NCI-H2029 treated with DMSO at 0.1 percent for 48 hours (cell line): ENCODE measurements at regions not wholly inside any gene's neighbourhood (a gene's known extent, or its start where the extent isn't known, plus 50 kb on each side); places are given as distances from the start of the nearest gene placed in this dataset.
"Not testable (repeated sequence)": the region's sequence is repeated elsewhere in the genome, so short reads cannot be mapped to it uniquely, and the experiment has no call there.

ENCODE experiments used
- DNase-seq: peaks from one replicate; lab custom pipeline; 2025; lab: John Stamatoyannopoulos, UW

DNA sequence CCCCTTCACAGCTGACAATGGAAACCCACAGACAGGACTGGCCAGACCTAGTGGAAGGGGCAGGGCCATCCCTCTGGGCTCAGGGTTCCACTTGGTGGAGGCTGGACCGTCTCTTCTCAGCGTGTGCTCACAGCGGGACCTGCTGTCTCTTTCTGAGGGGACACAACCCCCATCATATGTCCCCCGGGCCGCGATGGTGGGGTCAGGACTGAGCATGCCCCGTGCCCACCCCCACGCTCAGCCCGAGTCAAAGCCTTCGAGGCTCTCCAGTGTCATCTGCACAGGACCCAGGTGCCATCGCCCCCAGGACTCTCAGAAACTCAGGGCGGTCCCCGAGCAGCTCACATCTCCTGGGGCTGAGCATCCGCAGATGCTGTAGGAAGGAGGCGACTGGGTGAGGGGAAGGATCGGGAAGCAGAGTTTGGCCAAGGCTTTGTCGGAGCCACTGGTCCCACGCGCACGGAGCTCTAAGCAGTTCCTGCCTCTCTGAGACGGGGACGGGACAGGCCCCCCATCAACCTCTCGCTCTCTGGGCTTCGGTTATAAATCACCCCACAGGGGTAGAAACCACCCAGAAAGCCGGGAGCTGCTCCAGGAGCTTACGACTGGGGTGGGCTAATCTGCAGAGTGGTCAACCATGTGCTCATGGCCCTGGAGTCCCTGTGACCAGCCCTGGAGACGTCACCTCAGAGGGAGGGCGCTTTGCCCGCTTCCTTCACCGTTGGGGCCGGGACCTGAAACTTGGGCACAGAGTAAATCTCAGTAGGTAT is 183.4 kb upstream of the SULF2 start:
- no peak for DNase-seq

DNA sequence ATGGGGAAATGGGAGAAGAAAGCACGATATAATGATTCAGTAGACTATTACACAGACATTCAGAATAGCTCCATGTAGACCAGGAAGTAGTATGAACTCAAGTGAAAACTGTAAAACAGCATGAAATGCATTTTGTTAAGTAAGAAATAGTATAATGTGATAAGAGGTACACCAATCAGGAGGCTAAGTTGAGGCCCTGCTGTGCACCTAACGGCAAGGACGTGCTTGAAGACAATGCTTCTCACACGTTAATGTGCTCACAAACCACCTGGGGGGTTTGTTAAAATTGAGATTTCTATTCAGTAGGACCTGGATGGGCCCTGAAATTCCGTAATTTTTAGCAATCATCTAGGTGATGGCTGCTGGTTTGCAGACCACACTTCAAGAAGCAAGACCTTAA is 178.9 kb upstream of the SULF2 start:
- no peak for DNase-seq

DNA sequence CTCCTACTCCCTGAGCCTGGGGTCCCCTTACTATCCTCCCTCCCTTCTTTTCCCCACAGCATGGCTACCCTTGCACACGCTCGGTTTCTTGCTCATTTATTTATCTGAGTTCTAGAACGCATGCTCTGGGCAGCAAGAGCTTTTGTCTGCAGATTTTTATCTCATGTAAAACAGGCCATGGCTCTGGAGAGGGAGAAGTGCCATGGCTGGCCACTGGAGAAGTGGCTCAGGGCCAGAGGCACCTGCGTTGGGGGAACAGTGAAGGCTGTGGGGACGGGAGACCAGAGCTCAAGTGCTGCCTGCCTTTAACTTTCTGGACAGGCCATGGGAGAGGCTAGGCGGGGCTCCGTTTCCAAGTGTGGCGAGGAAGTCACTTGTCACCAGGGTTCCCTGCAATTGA is 177.7 kb upstream of the SULF2 start:
- no peak for DNase-seq

DNA sequence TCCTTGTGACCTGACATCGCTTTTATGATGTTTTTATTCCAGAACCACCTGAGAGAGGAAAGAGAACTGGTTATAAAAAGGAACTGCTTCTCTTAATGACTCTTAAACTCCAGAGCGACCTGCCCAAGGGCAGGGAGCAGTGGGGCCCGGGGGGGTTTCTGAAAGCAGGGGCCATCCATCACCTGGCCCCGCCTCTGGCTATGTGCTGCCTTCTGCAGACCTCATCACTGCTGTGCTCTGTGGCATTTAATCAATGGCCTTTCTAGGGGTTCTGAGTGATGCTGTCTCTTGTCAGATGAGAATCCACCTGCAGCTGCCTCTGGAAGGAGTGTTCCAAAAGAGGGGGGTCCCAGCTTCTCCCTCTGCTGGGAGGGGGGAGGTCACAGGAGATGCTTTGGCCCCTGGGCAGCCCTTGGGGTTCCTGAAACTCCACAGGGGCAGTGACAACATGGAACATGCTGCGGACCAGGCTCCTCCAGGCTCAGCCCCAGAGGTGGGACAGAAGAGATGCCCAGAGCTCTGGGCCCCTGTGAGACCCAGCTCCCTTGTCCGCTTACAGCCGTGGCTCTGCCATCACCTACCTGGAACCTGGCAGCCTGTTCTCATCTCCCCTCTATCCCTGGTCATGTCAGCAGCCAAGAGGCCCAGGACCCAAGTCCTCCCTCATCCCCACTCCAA is 177.1 kb upstream of the SULF2 start:
- DNase-seq, result no peak

DNA sequence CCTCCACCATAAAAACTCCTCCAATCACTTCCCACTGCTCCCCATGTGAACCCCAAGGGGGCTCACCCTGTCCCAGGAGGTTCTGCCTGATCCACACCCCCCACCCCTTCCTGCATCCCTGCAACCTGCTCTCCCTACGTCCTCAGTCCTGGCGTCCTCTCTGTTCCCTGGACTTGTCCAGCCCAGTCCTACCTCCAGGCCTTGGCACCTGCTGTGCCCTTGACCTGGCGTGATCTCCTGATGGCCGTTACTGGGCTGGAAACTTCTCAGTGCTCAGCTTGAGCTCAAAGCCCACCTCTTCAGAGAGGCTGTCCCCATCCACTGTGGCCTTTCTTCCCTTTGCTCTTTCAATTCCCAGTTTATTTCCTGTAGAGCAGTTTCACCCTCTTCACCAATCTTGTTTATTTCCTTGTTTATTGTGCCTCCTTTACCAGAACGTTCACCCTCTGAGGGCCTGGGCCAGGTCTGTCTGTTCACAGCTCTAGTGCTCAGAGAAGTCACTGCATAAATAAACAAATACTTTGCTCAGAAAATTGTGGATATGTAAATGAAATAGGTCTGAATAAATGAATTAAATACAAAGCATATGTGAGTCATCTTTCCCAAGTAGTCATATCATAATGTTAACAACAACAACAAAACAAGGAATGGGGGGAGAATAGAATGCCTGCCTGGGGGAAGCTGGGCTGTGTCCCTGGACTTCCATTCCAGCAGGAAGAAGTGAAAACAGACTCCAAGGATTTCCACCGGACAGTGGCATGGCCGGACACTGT is 175.7 kb upstream of the SULF2 start:
- no peak for DNase-seq

DNA sequence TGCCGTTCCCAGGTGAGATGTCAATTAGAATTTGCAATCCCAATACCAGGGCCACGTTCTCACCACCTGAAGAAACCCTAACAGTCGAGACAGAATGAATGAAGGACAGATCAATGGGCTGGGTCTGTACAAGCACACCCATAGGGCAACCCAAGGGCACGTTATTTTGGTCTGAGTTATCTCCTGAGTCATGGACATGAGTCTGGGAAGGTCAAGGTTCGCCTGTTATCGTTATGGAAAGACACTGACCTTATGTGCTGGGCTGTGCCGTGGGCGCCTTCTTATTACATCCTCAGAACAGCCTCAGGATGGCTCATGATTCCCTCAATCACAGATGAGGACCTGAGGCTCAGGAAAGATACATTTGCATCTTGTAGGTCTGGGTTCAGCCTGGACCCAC is 175.0 kb upstream of the SULF2 start:
- DNase-seq, result no peak

DNA sequence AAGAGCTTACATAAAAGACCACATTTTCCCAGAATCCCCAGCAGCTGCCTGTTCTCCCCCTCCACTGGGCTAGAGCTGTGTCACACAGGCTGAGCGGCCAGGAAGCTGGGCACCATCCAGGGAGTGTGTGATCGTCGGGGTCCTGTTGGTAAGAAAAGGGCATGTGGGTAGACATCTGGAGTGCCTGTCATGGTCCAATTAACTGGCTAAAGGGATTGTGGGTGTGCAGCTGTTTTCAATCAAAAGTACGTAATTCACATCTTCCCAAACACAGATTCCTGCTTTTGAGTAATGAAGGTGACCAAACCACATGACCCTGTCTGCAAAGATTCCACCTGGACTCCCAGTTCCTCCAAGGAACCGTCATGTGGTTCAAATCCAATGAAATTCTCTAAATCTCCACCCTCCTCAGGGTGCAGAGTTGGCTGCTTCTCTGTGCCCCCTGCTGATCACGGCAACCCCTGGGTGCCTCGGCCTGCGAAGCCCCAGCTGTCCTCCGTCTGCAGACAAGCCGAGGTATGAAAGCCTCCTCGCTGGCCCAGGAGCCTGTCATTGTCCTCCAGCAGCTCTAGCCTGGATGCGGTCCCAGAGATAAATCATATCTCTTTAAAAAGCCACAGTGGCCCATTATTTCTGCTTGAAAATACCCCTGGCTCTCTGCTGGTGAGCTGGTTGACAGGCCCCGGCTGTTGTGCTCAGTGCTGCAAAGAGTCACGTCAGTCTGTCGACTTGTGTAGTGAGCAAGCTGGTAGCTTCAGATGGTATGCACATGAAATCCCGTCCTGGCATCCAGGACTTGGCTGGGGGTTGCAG is 172.9 kb upstream of the SULF2 start:
- DNase-seq, result not testable (repeated sequence)

DNA sequence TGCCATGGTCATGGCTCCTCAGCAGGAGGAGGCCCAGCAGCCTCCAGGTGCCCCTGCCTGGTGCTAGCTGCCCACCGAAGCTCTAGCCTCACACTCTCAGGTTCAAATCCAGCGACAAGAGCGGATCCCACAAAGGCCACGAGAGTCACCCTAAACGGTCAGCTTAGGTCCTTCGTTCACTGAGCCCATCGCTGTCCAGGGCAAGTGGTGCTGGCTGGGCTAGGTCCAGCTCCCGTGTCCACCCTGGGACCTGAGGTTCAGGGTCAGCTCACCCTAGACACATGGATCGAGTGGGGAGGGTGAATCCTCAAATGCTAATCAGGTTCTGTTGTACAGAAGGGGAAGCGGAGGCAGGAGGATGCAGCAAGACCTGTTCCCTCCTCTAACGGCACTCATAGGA is 171.9 kb upstream of the SULF2 start:
- no peak for DNase-seq

DNA sequence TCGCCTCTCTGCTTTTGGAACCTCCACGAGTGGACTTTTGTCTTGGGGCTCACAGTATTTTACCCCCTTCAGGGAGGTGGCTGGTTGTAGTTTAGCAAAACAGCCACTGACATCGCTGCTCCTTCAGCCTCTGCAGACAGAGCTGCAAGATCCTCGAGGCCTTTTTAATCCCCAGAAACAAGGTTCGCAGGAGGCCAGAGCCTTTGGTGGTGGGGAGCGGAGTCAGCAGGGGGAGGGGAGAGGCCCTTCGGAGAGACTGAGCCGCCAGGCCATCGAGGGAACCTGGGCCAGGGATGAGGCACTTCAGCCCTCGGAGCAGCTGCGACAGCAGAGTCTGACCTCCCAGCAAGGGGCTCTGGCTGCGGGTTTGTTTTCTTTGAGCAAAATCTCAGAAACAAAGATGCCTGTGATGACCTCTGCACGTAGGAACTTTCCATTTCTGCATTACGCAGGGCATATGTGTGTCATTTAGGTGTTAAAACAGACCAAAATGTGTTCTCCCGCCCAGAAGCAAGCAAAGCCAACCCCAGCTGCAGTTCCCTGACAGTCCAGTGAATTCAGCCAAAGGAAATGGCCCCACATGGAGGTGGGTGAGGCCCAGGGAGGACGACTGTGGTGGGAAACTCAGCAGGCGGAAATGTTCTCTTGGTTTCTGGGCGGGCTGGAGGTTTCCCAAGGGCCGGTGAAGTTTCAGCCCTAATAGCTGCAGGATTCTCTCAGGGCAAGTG is 171.2 kb upstream of the SULF2 start:
- DNase-seq, result no peak

DNA sequence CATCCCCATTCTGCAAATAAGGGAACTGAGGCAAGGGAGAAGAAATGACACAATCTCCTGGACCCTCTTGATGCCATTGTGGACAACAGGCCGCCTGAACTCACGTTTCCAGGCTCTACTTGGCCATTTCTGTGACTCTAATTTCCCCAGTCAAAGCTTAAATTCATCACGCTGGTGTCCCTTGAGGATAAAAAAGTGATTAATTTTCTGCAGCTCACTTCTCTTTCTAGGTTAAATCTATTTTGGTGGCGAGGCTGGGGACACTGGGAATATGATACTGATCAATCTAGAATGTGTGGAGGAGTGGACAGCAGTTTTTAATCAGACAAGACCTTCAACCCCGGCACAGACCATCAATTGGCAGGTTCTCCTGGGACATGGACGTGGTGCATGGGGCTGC is 168.2 kb upstream of the SULF2 start:
- no peak for DNase-seq

DNA sequence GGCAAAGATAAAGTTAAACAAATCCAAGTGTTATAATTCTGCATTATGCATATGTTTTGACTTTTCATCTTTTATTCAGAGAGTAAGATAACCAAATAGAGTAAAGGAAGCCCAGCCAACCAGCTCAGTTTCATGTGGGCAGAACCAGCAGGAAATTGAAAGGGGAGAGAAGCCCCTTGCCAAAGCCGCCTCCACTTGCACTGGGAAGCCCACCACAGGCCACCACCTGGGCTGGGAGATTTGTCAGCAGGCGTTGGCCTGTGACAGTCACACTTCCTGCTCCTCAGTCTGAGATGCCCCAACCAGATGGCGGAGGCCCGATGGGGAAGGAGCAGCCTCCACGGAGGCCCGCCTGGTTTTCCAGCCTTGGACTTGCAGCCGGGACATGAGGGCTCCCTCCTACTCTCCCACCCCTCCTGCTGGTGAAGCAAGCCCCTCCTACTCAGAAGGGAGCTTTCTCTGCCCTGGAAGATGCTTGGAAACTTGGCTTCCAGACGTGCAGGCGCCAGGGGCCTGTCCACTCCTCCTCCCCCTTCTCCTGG is 166.8 kb upstream of the SULF2 start:
- DNase-seq, result no peak

DNA sequence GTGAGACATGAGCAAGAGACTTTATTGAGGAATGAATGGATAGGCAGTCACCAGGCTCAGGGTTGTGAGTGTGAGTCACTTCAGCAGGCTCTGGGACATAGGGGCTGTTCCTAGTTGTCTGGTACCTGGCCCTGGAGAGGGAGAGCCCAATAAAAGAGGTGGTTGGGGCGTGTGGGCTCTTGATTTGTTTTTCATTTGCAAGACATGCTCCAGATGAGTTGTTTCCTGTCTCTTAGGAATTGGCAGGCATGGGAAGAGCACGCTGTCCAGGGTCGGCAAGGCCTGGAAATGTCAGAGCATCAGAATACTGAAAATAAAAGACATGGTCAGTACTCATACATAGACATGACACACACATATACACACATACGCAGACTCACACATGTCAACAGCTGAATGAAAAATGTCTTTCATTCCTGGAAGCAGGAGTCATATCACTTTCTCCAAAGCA is 166.3 kb upstream of the SULF2 start:
- DNase-seq, result no peak

DNA sequence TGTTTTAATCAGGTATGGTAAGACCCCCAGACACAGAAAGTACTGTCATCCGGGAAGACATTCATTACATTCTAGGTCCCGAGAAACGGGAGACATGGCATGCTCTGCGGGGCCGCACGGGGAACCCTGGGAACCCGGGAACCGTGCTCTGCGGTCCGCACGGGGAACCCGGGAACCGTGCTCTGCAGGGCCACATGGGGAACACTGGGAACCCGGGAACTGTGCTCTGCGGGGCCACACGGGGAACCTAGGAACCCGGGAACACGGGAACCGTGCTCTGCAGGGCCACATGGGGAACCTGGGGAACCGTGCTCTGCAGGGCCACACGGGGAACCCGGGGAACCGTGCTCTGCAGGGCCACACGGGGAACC is 165.6 kb upstream of the SULF2 start:
- no peak for DNase-seq

DNA sequence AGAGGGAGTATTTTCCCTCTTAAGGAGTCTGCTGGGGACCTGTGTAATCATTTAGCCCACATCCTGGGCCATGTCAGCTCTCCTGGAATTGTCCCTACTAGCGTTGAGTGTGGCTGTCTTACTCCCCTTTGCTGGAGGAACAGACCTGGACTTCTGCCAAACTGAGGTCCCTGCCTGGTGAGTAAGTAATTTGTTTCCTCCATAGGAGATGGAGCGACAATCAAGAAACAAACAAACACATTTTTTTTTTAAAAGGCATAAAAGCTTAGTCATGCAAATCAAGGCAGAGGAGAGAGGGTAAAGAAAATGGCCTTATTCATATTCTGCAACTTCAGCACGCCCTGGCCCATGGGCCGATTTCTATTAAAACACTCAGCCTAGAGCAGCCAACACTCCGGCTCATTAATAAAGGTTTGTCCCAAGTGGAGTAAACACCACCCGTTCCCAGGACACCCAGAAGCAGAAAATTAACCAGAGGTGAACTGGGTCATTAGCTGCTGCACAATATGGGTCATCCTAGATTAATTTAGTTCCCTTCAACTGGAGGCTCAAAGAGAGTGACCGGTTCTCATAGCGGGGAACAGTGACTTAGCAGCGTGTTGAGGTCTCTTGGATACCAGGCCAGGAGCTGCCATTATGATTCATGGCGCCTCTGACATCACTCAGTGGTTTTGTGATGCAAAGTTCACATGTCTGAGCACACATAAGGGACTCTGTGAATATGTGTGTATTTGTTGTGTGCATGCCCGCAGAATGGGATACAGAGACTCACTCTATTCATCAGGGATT is 165.0 kb upstream of the SULF2 start:
- DNase-seq, result no peak

DNA sequence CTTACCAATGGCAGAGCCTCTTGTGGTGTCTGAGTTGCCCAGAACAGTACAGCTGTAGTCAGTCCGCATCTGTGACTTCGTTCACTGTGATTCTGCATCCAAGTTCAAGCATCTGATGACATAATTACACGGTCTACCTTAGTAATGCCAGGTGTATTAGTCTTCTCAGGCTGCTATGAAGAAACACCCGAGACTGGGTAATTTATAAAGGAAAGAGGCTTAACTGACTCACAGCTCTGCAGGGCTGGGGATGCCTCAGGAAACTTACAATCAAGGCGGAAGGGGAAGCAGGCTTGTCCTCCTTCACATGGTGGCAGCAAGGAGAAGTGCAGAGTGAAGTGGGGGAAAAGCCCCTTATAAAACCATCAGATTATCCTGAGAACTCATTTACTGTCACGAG is 163.9 kb upstream of the SULF2 start:
- DNase-seq, result no peak

DNA sequence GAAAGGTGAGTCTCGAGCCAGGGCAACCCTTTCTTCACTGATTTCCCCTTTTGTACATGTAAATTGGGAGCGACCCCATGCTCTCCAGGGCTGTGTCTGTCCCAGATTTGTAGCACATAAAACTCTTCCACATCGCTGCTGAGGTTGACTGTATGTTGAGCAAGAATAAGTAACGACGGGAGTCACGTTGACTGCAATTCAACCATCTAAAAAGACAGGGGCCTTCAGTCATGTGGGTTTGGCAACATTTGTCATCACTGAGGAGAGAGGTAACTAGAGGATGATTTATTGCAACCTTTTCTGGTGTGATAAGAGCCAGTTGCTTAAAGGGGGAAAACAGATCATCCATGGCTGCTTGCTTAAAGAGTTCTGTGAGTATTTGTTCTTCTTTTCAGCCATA is 159.4 kb upstream of the SULF2 start:
- no peak for DNase-seq

DNA sequence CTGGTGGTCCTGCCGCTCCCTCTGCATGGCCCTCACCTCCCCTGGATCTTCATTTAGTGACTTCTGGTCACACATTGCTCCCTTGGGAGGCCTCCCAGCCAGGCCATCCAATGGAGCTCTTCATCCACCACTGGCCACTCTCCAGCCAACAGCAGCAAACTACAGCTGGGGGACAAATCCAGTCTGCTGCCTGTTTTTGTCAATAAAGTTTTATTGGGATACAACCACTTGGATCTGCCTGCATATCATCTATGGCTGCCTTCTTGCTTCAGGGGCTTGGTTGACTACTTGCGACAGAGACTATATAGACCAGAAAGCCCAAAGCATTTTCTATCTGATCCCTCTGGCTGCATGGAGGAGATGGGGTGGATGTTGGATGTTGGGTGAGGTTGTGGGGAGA is 156.6 kb upstream of the SULF2 start:
- no peak for DNase-seq

DNA sequence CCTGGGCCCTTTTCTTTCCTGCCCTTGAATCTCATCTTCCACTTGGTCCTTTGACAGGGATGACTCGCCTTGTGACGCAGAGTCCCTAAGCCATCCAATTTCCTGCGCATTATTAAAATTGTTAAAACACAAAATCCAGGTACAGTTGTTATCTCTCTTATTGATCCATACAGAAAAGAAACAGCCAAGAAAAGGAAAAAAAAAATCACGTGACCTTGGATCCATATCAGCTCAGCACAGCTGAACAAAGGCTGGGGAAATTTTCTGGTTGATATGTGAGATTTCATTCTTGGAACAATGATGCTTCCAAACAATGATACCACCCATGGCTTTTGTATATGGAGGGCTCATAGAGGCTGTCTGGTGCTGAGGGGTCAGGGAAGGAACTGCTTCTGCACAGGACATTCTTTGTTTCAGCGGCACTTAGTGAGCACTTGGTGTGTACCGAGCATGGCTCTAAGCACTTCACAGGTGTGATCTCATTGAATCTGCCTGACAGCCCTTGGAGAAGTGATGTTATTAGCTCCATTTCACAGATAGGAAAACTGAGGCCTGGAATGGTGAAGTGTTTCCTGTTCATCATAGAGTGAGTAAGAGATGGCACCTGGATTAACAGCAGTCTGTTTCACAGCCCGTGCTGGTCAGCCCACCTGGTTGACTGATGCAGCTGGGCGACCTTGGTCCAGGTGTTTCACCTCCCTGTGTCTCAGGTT is 155.0 kb upstream of the SULF2 start:
- no peak for DNase-seq

DNA sequence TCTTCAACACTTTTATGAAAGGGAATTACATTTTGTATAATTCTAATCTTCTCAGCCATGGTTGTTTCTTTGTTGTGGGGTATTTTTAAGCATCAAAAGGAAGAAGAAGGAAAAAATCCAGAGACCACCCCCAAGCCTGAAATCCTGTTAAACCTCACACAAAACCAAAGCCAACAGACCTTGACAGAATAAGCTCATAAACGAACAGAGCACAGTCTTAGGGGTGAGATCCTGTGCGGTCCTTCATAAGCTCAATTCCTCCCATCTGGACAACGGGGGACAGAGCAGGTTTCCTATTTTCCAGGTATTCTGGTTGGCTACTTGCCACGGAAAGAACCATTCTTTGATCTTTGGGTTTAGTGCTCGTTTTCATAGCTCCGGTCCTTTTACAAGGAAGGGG is 151.3 kb upstream of the SULF2 start:
- no peak for DNase-seq

DNA sequence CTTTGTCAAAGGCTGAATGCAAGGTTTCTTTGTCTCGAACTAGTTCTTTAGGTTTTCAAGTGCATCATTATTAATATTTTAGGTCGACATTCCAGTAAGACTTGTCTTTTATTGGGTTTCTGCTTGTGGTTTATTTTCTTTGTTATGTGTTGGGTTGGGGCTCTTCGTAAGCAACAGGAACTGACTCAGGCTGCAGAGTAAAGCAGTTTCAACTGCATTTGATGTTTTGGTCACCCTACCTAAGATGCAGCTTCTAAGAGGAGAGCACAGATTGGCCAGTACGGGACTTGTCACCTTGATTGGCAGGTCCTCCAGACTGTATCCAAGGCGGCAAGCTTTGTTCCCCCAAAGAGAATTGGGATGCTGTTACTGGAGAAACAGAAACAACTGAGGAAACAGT is 149.5 kb upstream of the SULF2 start:
- DNase-seq, result no peak
